A549 (cell line): ENCODE measurements at regions not wholly inside any gene's neighbourhood (a gene's known extent, or its start where the extent isn't known, plus 50 kb on each side); places are given as distances from the start of the nearest gene placed in this dataset.

ENCODE experiments used
- CEBPB ChIP-seq, 2 experiments: fragments of >200 bp in 1 of 2; sonication (Bioruptor Twin) in 1 of 2; formaldehyde crosslinking in 1 of 2; IDR thresholded peaks; 2 replicates each; pipeline ENCODE4 v1.6.1; 2012 to 2016
- EHMT2 ChIP-seq: fragments of 200-600 bp; sonication (generic); IDR thresholded peaks from 2 replicates; pipeline ENCODE4 v1.6.1; 2016; ENCODE audit warnings: antibody characterized with exemption, low read depth, mild to moderate bottlenecking, moderate library complexity
- EP300 ChIP-seq, 2 experiments: fragments of >200 bp; sonication (Bioruptor Twin); formaldehyde crosslinking; IDR thresholded peaks; 2 replicates in 1 of 2; 3 replicates in 1 of 2; pipeline ENCODE4 v1.6.1; 2016 to 2017
- FOSL2 ChIP-seq, 2 experiments: fragments of 450-650 bp in 1 of 2; fragments of >200 bp in 1 of 2; sonication (Bioruptor Twin) in 1 of 2; formaldehyde crosslinking; IDR thresholded peaks; 2 replicates each; pipeline versions ENCODE4 v1.5.0 to v1.6.1; 2016 to 2020; ENCODE audit warnings: mild to moderate bottlenecking in 1 of 2, moderate library complexity in 1 of 2
- GATA3 ChIP-seq: IDR thresholded peaks from 2 replicates; pipeline ENCODE4 v1.6.1; 2012; ENCODE audit warnings: borderline replicate concordance
- POLR2A ChIP-seq: IDR thresholded peaks from 2 replicates; pipeline ENCODE4 v1.6.1; 2012; ENCODE audit warnings: mild to moderate bottlenecking, low read length
- RNF2 ChIP-seq: fragments of 200-600 bp; sonication (generic); IDR thresholded peaks from 2 replicates; pipeline ENCODE4 v1.6.1; 2016; ENCODE audit warnings: low read depth, mild to moderate bottlenecking, antibody characterized with exemption, moderate library complexity, borderline replicate concordance
- TF ChIP-seq, protein P1 (sequence below): fragments of >200 bp; sonication (Bioruptor Twin); formaldehyde crosslinking; IDR thresholded peaks from 3 replicates; pipeline ENCODE4 v1.5.1; 2016
- TF ChIP-seq, protein P2 (sequence below): IDR thresholded peaks from 2 replicates; pipeline ENCODE4 v1.6.1; 2012; ENCODE audit warnings: low read depth, borderline replicate concordance
- TF ChIP-seq, protein P3 (sequence below): fragments of >200 bp; sonication (Bioruptor Twin); formaldehyde crosslinking; IDR thresholded peaks from 3 replicates; pipeline ENCODE4 v1.6.1; 2016

GRCh38 chr5:17360879-17361278, 137.2 kb upstream of the TAF11L2 start:
- no peak for TF ChIP-seq POLR2A
- TF ChIP-seq, protein P1, sequence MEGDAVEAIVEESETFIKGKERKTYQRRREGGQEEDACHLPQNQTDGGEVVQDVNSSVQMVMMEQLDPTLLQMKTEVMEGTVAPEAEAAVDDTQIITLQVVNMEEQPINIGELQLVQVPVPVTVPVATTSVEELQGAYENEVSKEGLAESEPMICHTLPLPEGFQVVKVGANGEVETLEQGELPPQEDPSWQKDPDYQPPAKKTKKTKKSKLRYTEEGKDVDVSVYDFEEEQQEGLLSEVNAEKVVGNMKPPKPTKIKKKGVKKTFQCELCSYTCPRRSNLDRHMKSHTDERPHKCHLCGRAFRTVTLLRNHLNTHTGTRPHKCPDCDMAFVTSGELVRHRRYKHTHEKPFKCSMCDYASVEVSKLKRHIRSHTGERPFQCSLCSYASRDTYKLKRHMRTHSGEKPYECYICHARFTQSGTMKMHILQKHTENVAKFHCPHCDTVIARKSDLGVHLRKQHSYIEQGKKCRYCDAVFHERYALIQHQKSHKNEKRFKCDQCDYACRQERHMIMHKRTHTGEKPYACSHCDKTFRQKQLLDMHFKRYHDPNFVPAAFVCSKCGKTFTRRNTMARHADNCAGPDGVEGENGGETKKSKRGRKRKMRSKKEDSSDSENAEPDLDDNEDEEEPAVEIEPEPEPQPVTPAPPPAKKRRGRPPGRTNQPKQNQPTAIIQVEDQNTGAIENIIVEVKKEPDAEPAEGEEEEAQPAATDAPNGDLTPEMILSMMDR, result no peak
- TF ChIP-seq FOSL2 (IDR thresholded peaks at IDR 0.05), result no peak
- TF ChIP-seq FOSL2 (CRISPR knock-in tag; IDR thresholded peaks at IDR 0.05), result no peak
- TF ChIP-seq, protein P2, sequence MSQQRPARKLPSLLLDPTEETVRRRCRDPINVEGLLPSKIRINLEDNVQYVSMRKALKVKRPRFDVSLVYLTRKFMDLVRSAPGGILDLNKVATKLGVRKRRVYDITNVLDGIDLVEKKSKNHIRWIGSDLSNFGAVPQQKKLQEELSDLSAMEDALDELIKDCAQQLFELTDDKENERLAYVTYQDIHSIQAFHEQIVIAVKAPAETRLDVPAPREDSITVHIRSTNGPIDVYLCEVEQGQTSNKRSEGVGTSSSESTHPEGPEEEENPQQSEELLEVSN, result no peak
- no peak for TF ChIP-seq CEBPB (IDR thresholded peaks at IDR 0.05)
- TF ChIP-seq RNF2, result no peak
- TF ChIP-seq EP300 (IDR thresholded peaks at IDR 0.05), result no peak
- TF ChIP-seq, protein P3, sequence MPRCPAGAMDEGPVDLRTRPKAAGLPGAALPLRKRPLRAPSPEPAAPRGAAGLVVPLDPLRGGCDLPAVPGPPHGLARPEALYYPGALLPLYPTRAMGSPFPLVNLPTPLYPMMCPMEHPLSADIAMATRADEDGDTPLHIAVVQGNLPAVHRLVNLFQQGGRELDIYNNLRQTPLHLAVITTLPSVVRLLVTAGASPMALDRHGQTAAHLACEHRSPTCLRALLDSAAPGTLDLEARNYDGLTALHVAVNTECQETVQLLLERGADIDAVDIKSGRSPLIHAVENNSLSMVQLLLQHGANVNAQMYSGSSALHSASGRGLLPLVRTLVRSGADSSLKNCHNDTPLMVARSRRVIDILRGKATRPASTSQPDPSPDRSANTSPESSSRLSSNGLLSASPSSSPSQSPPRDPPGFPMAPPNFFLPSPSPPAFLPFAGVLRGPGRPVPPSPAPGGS, result no peak
- TF ChIP-seq GATA3, result no peak
- TF ChIP-seq EHMT2, result no peak
